HUES64 (cell line): ENCODE measurements at regions not wholly inside any gene's neighbourhood (a gene's known extent, or its start where the extent isn't known, plus 50 kb on each side); places are given as distances from the start of the nearest gene placed in this dataset.
A peak's percentile ranks its signal among the peaks of the same experiment; 100 is the strongest.
"Not testable (repeated sequence)": the region's sequence is repeated elsewhere in the genome, so short reads cannot be mapped to it uniquely, and the experiment has no call there.

Source experiments
- H3K27ac ChIP-seq: 2 replicates; pipeline ENCODE4 v1.7.0; 2013; ENCODE audit warnings: low read depth, low read length, inconsistent platforms
- H3K27me3 ChIP-seq: 2 replicates; pipeline ENCODE4 v1.6.1; 2013; ENCODE audit warnings: mild to moderate bottlenecking, low read length; ENCODE audit not compliant: insufficient read depth
- H3K36me3 ChIP-seq: 2 replicates; pipeline ENCODE4 v1.6.1; 2013; ENCODE audit warnings: mild to moderate bottlenecking, low read length; ENCODE audit not compliant: insufficient read depth
- H3K4me1 ChIP-seq: 2 replicates; pipeline ENCODE4 v1.6.1; 2013; ENCODE audit warnings: mild to moderate bottlenecking, low read length, moderate library complexity; ENCODE audit not compliant: insufficient read depth
- H3K4me3 ChIP-seq: 2 replicates; pipeline ENCODE4 v1.5.1; 2013; ENCODE audit warnings: mild to moderate bottlenecking, low read length, moderate library complexity
- H3K9ac ChIP-seq: 2 replicates; pipeline ENCODE4 v1.6.1; 2013; ENCODE audit warnings: mild to moderate bottlenecking, low read depth, low read length
- H3K9me3 ChIP-seq: 2 replicates; pipeline ENCODE4 v1.6.1; 2013; ENCODE audit warnings: low read depth, low read length; ENCODE audit not compliant: insufficient read depth
- WGBS: fragments of 150-250, 120-280 bp; methylation state at CpG from one replicate; pipeline ENCODE4 v1.1.7; 2013; ENCODE audit warnings: missing lambda C conversion rate; 5-methylcytosine and 5-hydroxymethylcytosine counted together

- no peaks in the 10 kb centered on the region for H3K27me3 ChIP-seq
- H3K9ac ChIP-seq = no peak overlapping the region
- H3K4me1 ChIP-seq = no peaks in the 10 kb centered on the region
- H3K27ac ChIP-seq = no peak overlapping the region
- H3K36me3 ChIP-seq = no peaks in the 10 kb centered on the region
- no peak overlapping the region for H3K4me3 ChIP-seq
- WGBS = no CpG with 5 or more reads among the region's 1 CpG
- no peaks in the 10 kb centered on the region for H3K9me3 ChIP-seq
These were observed 1175.6 kb downstream of the TECRL start for GRCh38 chr4:63233671-63234070.

GRCh38 chr4:63232058-63232457 is 1177.2 kb downstream of the TECRL start:
- Histone ChIP-seq H3K9me3 (no peaks in the 10 kb centered on the region), H3K4me1 (no peaks in the 10 kb centered on the region), H3K36me3 (no peaks in the 10 kb centered on the region), H3K27me3 (no peaks in the 10 kb centered on the region), H3K4me3 (no peak overlapping the region), H3K27ac (no peak overlapping the region), H3K9ac (no peak overlapping the region)
- 94% methylated on average over 1 of the region's 1 CpG for WGBS

GRCh38 chr4:63226229-63226628 is 1183.0 kb downstream of the TECRL start:
- Histone ChIP-seq H3K9me3 (no peaks in the 10 kb centered on the region), H3K27ac (no peak overlapping the region), H3K36me3 (no peaks in the 10 kb centered on the region), H3K9ac (no peak overlapping the region), H3K4me1 (no peaks in the 10 kb centered on the region; the same call in 1 of the 2 replicates), H3K27me3 (no peaks in the 10 kb centered on the region), H3K4me3 (no peak overlapping the region)
- 88% methylated on average over 1 of the region's 1 CpG for WGBS

GRCh38 chr4:63222466-63222865 is 1186.8 kb downstream of the TECRL start:
- no peak overlapping the region for H3K27ac ChIP-seq

GRCh38 chr4:63221477-63221876 is 1187.8 kb downstream of the TECRL start:
- Histone ChIP-seq H3K4me1 (no peaks in the 10 kb centered on the region; the same call in none of the 2 replicates), H3K9me3 (no peaks in the 10 kb centered on the region)

More at GRCh38 chr4:63222466-63222865, 1186.8 kb downstream of the TECRL start:
- Histone ChIP-seq H3K4me1 (no peaks in the 10 kb centered on the region; the same call in none of the 2 replicates), H3K4me3 (no peak overlapping the region), H3K27me3 (no peaks in the 10 kb centered on the region), H3K9ac (no peak overlapping the region), H3K36me3 (no peaks in the 10 kb centered on the region), H3K9me3 (no peaks in the 10 kb centered on the region)
- WGBS = 100% methylated on average over 3 of the region's 3 CpGs

GRCh38 chr4:63218856-63219255 is 1190.4 kb downstream of the TECRL start:
- H3K27me3 ChIP-seq = no peaks in the 10 kb centered on the region
- H3K4me1 ChIP-seq = no peaks in the 10 kb centered on the region; the same call in 1 of the 2 replicates
- 76% methylated on average over 7 of the region's 7 CpGs for WGBS
- H3K4me3 ChIP-seq = no peak overlapping the region
- no peaks in the 10 kb centered on the region for H3K36me3 ChIP-seq
- H3K27ac ChIP-seq = peak overlapping the region; percentile 71; the same call in 1 of the 2 replicates
- no peaks in the 10 kb centered on the region for H3K9me3 ChIP-seq
- no peak overlapping the region for H3K9ac ChIP-seq

More at GRCh38 chr4:63221477-63221876, 1187.8 kb downstream of the TECRL start:
- Histone ChIP-seq H3K27ac (no peak overlapping the region), H3K27me3 (no peaks in the 10 kb centered on the region), H3K9ac (no peak overlapping the region), H3K36me3 (no peaks in the 10 kb centered on the region), H3K4me3 (no peak overlapping the region)
- WGBS = no CpG with 5 or more reads among the region's 1 CpG

GRCh38 chr4:63214076-63214475 is 1195.2 kb downstream of the TECRL start:
- H3K9ac ChIP-seq = no peak overlapping the region

GRCh38 chr4:63211776-63212479 is 1197.3 kb downstream of the TECRL start:
- no peaks in the 10 kb centered on the region for H3K4me1 ChIP-seq
- no peak overlapping the region for H3K4me3 ChIP-seq
- no peaks in the 10 kb centered on the region for H3K36me3 ChIP-seq
- WGBS = 96% methylated on average over 2 of the region's 2 CpGs
- no peak overlapping the region for H3K27ac ChIP-seq
- H3K9ac ChIP-seq = no peak overlapping the region
- H3K27me3 ChIP-seq = no peaks in the 10 kb centered on the region
- H3K9me3 ChIP-seq = no peaks in the 10 kb centered on the region

More at GRCh38 chr4:63214076-63214475, 1195.2 kb downstream of the TECRL start:
- no peak overlapping the region for H3K4me3 ChIP-seq
- H3K27ac ChIP-seq = no peak overlapping the region
- no peaks in the 10 kb centered on the region for H3K4me1 ChIP-seq
- H3K9me3 ChIP-seq = no peaks in the 10 kb centered on the region
- H3K27me3 ChIP-seq = no peaks in the 10 kb centered on the region
- no peaks in the 10 kb centered on the region for H3K36me3 ChIP-seq

GRCh38 chr4:63211375-63211774 is 1197.9 kb downstream of the TECRL start:
- H3K4me1 ChIP-seq = no peaks in the 10 kb centered on the region
- H3K36me3 ChIP-seq = no peaks in the 10 kb centered on the region
- no peak overlapping the region for H3K9ac ChIP-seq
- no peaks in the 10 kb centered on the region for H3K9me3 ChIP-seq
- H3K27me3 ChIP-seq = no peaks in the 10 kb centered on the region
- no peak overlapping the region for H3K4me3 ChIP-seq
- no peak overlapping the region for H3K27ac ChIP-seq
- WGBS = 96% methylated on average over 2 of the region's 2 CpGs

- not testable (repeated sequence) for H3K9me3 ChIP-seq, H3K27me3 ChIP-seq, H3K27ac ChIP-seq, H3K9ac ChIP-seq, H3K36me3 ChIP-seq, H3K4me3 ChIP-seq, H3K4me1 ChIP-seq
- 93% methylated on average over 2 of the region's 3 CpGs for WGBS
These were observed 1216.2 kb downstream of the TECRL start for GRCh38 chr4:63193029-63193428.

GRCh38 chr4:63171341-63171740 is 1237.9 kb downstream of the TECRL start:
- H3K9ac ChIP-seq = no peak overlapping the region
- H3K4me3 ChIP-seq = no peak overlapping the region
- 86% methylated on average over 2 of the region's 2 CpGs for WGBS
- no peaks in the 10 kb centered on the region for H3K9me3 ChIP-seq
- no peaks in the 10 kb centered on the region for H3K27me3 ChIP-seq
- H3K36me3 ChIP-seq = no peaks in the 10 kb centered on the region
- no peak overlapping the region for H3K27ac ChIP-seq
- H3K4me1 ChIP-seq = no peaks in the 10 kb centered on the region

- Histone ChIP-seq H3K27me3 (no peaks in the 10 kb centered on the region), H3K27ac (no peak overlapping the region), H3K36me3 (no peaks in the 10 kb centered on the region), H3K9me3 (no peaks in the 10 kb centered on the region), H3K4me3 (no peak overlapping the region), H3K9ac (no peak overlapping the region), H3K4me1 (no peaks in the 10 kb centered on the region)
- WGBS = 98% methylated on average over 2 of the region's 2 CpGs
These were observed 1238.3 kb downstream of the TECRL start for GRCh38 chr4:63170923-63171322.
